Heart left ventricle (tissue), 13 donors: ENCODE measurements at regions not wholly inside any gene's neighbourhood (a gene's known extent, or its start where the extent isn't known, plus 50 kb on each side); places are given as distances from the start of the nearest gene placed in this dataset.

ENCODE experiments used
- POLR2A ChIP-seq, 2 donors: fragments of 450-650 bp; IDR thresholded peaks; one replicate each; pipeline ENCODE4 v1.6.1; 2017; ENCODE audit warnings: antibody characterized with exemption in 2 of 2, mild to moderate bottlenecking in 2 of 2, moderate library complexity in 2 of 2
- TF ChIP-seq, protein P1 (sequence below), 12 donors: fragments of 200-600 bp; sonication (generic) in 4 of 12; IDR thresholded peaks; one replicate each; pipeline versions ENCODE4 v1.5.0 to v1.8.0; 2018 to 2022; ENCODE audit warnings: antibody characterized with exemption in 12 of 12, mild to moderate bottlenecking in 5 of 12
- donor health status: ischemic (EF 13 %, LVEDD 7.1; RV severe dilation, severe dysfunction).
- donor health status: DM: no; HTN: yes; CAD: no.
- donor health status: DM: no; HTN: no; CAD: no.
- donor health status: ischemic (EF 25% LVEDD 6.9; RV normal size, moderate dysfunction).
- donor health status: ischemic (EF 25% LVEDD 5.7; RV mildly dilated, moderate dysfunction).
- donor health status: ischemic (EF 35%, LVEDD 5.7; RV mildly dilated, moderate dysfunction).
- donor health status: nonischemic (EF 11% LVEDD 7.7; RV severe dilation, severe dysfunction).
- donor health status: DM: yes; HTN: yes; CAD: no.
- donor health status: PGD.
- donor health status: ischemic (EF 29% LVEDD 5.4; RV normal size, mild dysfunction).
- donor health status: nonischemic (EF 23%, LVEDD 6.1; RV moderate dilation, normal function).

DNA sequence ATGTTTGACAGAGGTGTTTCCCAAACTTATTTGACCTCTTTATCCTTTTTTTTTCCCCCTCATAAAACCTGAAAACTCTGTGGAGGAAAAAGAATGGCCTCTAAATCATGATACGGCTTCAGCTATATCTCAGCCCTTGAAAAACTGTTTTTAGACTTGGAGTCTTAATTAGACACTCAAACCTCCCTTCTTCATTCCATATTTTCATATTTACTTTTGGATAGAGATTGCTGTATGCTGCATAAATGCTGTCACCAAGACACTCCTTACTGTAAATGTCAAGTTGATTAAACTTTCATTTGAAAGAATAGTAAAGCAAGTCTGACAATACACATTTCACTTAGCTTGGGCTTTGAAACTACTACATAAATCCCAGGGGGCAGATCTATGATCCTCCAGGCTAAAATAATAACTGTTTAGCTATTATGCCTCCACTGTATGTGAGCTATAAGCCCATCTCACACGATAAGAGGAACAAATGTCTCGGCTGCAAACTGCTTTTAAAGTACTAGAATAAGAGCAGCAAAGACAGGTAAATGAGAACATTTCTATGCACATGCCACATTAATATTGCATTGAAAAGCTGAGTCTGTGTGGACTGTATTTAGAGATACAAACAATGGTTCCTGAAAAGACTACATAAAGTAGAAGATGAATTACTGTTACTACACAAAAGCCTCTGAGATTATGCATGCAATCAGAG, 141.3 kb upstream of the HMGN3 start:
- TF ChIP-seq, protein P1, sequence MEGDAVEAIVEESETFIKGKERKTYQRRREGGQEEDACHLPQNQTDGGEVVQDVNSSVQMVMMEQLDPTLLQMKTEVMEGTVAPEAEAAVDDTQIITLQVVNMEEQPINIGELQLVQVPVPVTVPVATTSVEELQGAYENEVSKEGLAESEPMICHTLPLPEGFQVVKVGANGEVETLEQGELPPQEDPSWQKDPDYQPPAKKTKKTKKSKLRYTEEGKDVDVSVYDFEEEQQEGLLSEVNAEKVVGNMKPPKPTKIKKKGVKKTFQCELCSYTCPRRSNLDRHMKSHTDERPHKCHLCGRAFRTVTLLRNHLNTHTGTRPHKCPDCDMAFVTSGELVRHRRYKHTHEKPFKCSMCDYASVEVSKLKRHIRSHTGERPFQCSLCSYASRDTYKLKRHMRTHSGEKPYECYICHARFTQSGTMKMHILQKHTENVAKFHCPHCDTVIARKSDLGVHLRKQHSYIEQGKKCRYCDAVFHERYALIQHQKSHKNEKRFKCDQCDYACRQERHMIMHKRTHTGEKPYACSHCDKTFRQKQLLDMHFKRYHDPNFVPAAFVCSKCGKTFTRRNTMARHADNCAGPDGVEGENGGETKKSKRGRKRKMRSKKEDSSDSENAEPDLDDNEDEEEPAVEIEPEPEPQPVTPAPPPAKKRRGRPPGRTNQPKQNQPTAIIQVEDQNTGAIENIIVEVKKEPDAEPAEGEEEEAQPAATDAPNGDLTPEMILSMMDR (IDR thresholded peaks at IDR 0.05): no peak
- no peak for TF ChIP-seq POLR2A (IDR thresholded peaks at IDR 0.05)
